Epithelial cell of esophagus (primary cell): ENCODE measurements at regions not wholly inside any gene's neighbourhood (a gene's known extent, or its start where the extent isn't known, plus 50 kb on each side); places are given as distances from the start of the nearest gene placed in this dataset.
A peak's percentile ranks its signal among the peaks of the same experiment; 100 is the strongest.

ENCODE experiments used
- DNase-seq: peaks from one replicate; pipeline ENCODE4 v3.0.0; 2010; ENCODE audit warnings: low read depth
- H3K4me3 ChIP-seq: 2 replicates; pipeline ENCODE4 v1.5.1; 2011; ENCODE audit warnings: mild to moderate bottlenecking, low read length, control low read depth
- CTCF ChIP-seq: IDR thresholded peaks from 2 replicates; pipeline ENCODE4 v1.5.1; 2011; ENCODE audit warnings: low read depth, mild to moderate bottlenecking, low read length, control low read depth, inconsistent platforms; ENCODE audit not compliant: insufficient read depth; ENCODE audit errors: missing control alignments

DNA sequence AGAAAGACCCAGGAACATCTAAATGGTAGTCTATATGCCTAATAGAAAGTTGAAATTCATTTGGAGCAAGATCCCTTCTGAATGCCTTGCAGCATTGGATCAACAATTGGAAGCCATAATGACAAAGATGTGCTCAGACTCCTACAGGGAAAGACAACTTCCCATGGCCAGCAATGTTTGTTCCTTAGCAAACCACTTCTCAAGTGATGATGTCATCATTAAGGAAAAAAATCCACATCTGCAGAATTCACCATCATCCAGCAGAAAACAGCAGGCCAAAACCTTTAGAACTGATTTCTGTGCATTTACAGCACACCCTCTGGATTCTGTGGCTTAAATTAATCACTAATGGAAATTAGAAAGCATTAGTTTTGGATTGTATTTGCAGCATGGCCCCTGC lies 82.4 kb upstream of the ZIC3 start:
- DNase-seq, result no peak
- no peak overlapping the region for H3K4me3 ChIP-seq
- TF ChIP-seq CTCF, result no peak

DNA sequence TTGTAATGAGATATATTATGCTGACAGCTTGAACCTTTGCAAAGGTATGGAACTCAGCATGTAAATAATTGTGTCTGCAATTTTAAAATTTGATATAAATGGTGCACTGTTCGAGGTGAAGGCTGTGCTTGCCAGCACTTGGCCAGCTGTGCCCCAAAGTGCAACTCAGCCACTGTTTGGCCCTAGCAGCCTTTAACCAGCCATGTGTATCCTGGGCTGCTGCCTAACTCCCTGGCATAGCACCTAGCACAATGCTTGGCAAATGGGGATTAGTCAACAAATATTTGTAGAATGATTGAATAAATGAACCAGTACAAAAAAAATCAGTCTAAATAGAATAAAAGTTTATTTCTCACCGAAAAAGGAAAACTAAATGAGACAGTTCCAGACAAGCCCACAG lies 83.8 kb upstream of the ZIC3 start:
- DNase-seq, result no peak
- TF ChIP-seq CTCF, result no peak
- no peak overlapping the region for H3K4me3 ChIP-seq

DNA sequence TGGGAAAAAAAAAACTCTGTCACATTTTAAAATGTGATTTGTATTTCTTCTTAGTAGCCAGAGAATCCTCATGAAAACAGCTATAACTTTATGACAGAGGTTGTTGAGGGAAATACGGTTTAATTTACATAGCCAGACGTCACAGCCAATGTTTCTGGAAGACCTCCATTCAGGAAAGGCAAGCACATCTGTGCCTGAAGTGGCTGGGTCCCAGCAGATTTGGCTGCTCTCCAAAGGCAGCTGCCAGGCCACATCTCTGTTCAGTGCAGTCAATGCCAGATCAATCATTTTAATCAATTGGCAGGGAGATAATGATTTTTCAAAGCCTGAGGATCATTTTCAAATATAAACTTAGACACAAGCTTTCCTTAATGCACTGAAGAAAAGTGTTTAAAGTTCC lies 86.5 kb upstream of the ZIC3 start:
- H3K4me3 ChIP-seq, result no peak overlapping the region
- no peak for TF ChIP-seq CTCF
- no peak for DNase-seq

- TF ChIP-seq CTCF, result no peak
Measured at GRCh38 chrX:137441711-137442110, 124.2 kb upstream of the ZIC3 start.

DNA sequence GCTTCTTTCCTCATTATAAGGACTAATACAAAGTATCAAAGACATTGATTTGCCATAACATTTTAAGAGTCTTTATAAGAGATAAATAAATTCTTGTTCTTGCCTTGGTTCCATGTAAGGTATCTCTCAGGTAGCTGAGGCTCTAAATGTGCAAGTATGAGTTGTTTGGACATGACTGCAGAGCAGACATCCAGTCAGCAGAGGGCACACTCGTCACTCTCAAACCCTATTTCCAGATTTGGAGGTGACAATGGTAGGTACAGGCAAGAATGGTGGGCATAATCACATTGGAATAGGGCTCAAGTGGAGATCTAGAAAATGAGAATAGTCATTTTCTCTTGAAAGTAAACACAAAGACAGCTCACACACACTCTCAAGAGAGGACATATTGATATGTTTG lies 133.3 kb upstream of the ZIC3 start:
- TF ChIP-seq CTCF, result peak; percentile 27
- no peak overlapping the region for H3K4me3 ChIP-seq
- peak; percentile 2 for DNase-seq

More at GRCh38 chrX:137441711-137442110, 124.2 kb upstream of the ZIC3 start:
- no peak overlapping the region for H3K4me3 ChIP-seq
- no peak for DNase-seq

GRCh38 chrX:137431693-137432488 lies 134.0 kb upstream of the ZIC3 start:
- H3K4me3 ChIP-seq, result no peak overlapping the region
- TF ChIP-seq CTCF, result no peak
- no peak for DNase-seq

DNA sequence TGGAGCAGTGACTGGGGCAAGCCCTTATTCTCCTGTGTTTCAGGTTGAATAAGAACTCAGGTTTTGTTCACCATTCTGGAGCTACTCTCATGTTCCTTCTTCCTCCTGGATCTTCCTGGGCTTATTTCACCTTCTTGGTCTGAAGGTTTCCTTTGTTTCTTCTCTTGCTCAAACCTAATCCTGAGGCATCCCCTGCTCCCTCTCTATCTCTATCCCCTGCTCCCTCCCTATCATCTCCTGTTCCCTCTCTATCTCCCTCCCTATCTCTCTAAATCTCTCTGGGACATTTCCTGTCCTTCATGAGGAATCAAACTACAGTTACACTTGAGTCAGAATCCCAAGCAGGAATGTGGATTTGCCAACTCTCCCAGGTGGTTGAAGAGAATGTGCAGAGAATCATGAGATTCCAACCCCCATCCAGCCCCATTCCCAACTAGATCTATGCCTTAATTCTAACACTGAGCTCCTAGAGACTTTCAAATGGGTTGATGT lies 134.9 kb upstream of the ZIC3 start:
- TF ChIP-seq CTCF, result no peak
- H3K4me3 ChIP-seq, result no peak overlapping the region
- no peak for DNase-seq
